GM11168 (cell line): ENCODE measurements at regions not wholly inside any gene's neighbourhood (a gene's known extent, or its start where the extent isn't known, plus 50 kb on each side); places are given as distances from the start of the nearest gene placed in this dataset.
"Not testable (repeated sequence)": the region's sequence is repeated elsewhere in the genome, so short reads cannot be mapped to it uniquely, and the experiment has no call there.

Experiments used
- in situ Hi-C: fragments of 300-500 bp; cut with MboI; formaldehyde crosslinking; loops from one replicate; pipeline ENCODE4 v1.12.0; 2022; ENCODE audit warnings: low sequenced_read_pairs; ENCODE audit not compliant: unreplicated experiment

GRCh38 chr15:38994310-38994709 is 429.7 kb upstream of the RASGRP1 start:
- in situ Hi-C loops = no loop called here

- in situ Hi-C loops = no loop called here
These were observed 431.6 kb upstream of the RASGRP1 start for GRCh38 chr15:38996111-38996631.

- in situ Hi-C loops = no loop called here
These were observed 433.2 kb upstream of the RASGRP1 start for GRCh38 chr15:38997841-38998240.

GRCh38 chr15:39000008-39000734 is 435.6 kb upstream of the RASGRP1 start:
- in situ Hi-C loops = no loop called here

- in situ Hi-C loops = no loop called here
These were observed 445.1 kb upstream of the RASGRP1 start for GRCh38 chr15:39009740-39010139.

- in situ Hi-C loops = not testable (repeated sequence)
These were observed 446.5 kb upstream of the RASGRP1 start for GRCh38 chr15:39011066-39011465.

GRCh38 chr15:39013262-39013661 is 448.6 kb upstream of the RASGRP1 start:
- in situ Hi-C loops = no loop called here

GRCh38 chr15:39014682-39015081 is 450.1 kb upstream of the RASGRP1 start:
- in situ Hi-C loops = no loop called here

- in situ Hi-C loops = no loop called here
These were observed 452.1 kb upstream of the RASGRP1 start for GRCh38 chr15:39016706-39017105.

- in situ Hi-C loops = no loop called here
These were observed 454.4 kb upstream of the RASGRP1 start for GRCh38 chr15:39018966-39019365.

GRCh38 chr15:39021341-39021740 is 456.7 kb upstream of the RASGRP1 start:
- in situ Hi-C loops = no loop called here

GRCh38 chr15:39022532-39023305 is 458.1 kb upstream of the RASGRP1 start:
- in situ Hi-C loops = no loop called here

- in situ Hi-C loops = no loop called here
These were observed 460.7 kb upstream of the RASGRP1 start for GRCh38 chr15:39025321-39025720.

GRCh38 chr15:39025881-39026280 is 461.3 kb upstream of the RASGRP1 start:
- in situ Hi-C loops = no loop called here

GRCh38 chr15:39028069-39028468 is 463.5 kb upstream of the RASGRP1 start:
- in situ Hi-C loops = no loop called here

- in situ Hi-C loops = no loop called here
These were observed 465.1 kb upstream of the RASGRP1 start for GRCh38 chr15:39029741-39030140.

GRCh38 chr15:39030291-39031070 is 465.9 kb upstream of the RASGRP1 start:
- in situ Hi-C loops = no loop called here

GRCh38 chr15:39031596-39031995 is 467.0 kb upstream of the RASGRP1 start:
- in situ Hi-C loops = no loop called here

GRCh38 chr15:39034816-39035215 is 470.2 kb upstream of the RASGRP1 start:
- in situ Hi-C loops = no loop called here

GRCh38 chr15:39037611-39038010 is 473.0 kb upstream of the RASGRP1 start:
- in situ Hi-C loops = not testable (repeated sequence)

- in situ Hi-C loops = no loop called here
These were observed 476.2 kb upstream of the RASGRP1 start for GRCh38 chr15:39040861-39041260.
